Urinary bladder (tissue), 3 donors: ENCODE measurements at regions not wholly inside any gene's neighbourhood (a gene's known extent, or its start where the extent isn't known, plus 50 kb on each side); places are given as distances from the start of the nearest gene placed in this dataset.

ENCODE experiments used
- DNase-seq: peaks from one replicate; pipeline ENCODE4 v3.0.0-alpha.2; 2015; ENCODE audit errors: extremely low spot score
- H3K27ac ChIP-seq: one replicate; pipeline ENCODE4 v1.5.1; 2013; ENCODE audit warnings: low read depth, mild to moderate bottlenecking, moderate library complexity
- H3K36me3 ChIP-seq: one replicate; pipeline ENCODE4 v1.6.1; 2013; ENCODE audit warnings: mild to moderate bottlenecking, moderate library complexity; ENCODE audit not compliant: insufficient read depth
- H3K4me1 ChIP-seq: one replicate; pipeline ENCODE4 v1.6.1; 2013; ENCODE audit warnings: mild to moderate bottlenecking, moderate library complexity; ENCODE audit not compliant: insufficient read depth
- H3K4me3 ChIP-seq: one replicate; pipeline ENCODE4 v1.5.1; 2013; ENCODE audit warnings: low read depth, low read length
- WGBS: extraction: QIAGEN DNeasy Blood & Tissue Kit; methylation state at CpG from one replicate; pipeline ENCODE4 v1.1.7; 2013; 5-methylcytosine and 5-hydroxymethylcytosine counted together
- donor health status: healthy with polysubstance abuse.
- donor health status: healthy.

GRCh38 chr1:69410893-69411292 lies 156.8 kb upstream of the LRRC7 start:
- 89% methylated on average over 2 of the region's 2 CpGs for WGBS
- no peak for DNase-seq
- no peaks in the 10 kb centered on the region for H3K4me1 ChIP-seq
- no peak overlapping the region for H3K27ac ChIP-seq
- H3K36me3 ChIP-seq: no peaks in the 10 kb centered on the region
- no peak overlapping the region for H3K4me3 ChIP-seq

DNA sequence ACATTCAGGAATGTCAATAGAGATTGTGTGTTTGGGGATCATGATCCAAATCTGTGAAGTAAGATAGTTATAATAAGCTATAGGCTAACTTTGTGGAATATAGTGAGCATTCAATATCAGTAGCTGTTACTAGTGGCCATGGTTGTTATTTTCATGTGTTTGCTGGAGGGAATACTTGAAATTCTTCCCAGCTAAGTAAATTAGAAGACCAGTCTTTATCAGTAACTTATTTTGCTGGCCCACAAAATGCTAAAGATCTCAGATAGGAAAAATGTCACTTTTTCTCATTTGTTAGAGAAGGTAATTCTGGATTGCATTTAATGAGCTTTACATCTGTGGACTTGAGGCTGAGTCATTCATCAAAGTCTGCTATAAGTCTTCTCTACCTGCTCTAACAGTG lies 156.1 kb upstream of the LRRC7 start:
- no peak overlapping the region for H3K27ac ChIP-seq
- H3K4me1 ChIP-seq: no peaks in the 10 kb centered on the region
- no peak for DNase-seq
- no peaks in the 10 kb centered on the region for H3K36me3 ChIP-seq
- no peak overlapping the region for H3K4me3 ChIP-seq

- Histone ChIP-seq H3K36me3 (no peaks in the 10 kb centered on the region), H3K4me1 (no peaks in the 10 kb centered on the region), H3K27ac (no peak overlapping the region), H3K4me3 (no peak overlapping the region)
- WGBS: 78% methylated on average over 3 of the region's 3 CpGs
- DNase-seq: no peak
These were observed 154.6 kb upstream of the LRRC7 start for GRCh38 chr1:69413129-69413528.

- 82% methylated on average over 1 of the region's 1 CpG for WGBS
- no peak for DNase-seq
- Histone ChIP-seq H3K4me3 (no peak overlapping the region), H3K36me3 (no peaks in the 10 kb centered on the region), H3K4me1 (no peaks in the 10 kb centered on the region), H3K27ac (no peak overlapping the region)
These were observed 153.1 kb upstream of the LRRC7 start for GRCh38 chr1:69414574-69414973.

DNA sequence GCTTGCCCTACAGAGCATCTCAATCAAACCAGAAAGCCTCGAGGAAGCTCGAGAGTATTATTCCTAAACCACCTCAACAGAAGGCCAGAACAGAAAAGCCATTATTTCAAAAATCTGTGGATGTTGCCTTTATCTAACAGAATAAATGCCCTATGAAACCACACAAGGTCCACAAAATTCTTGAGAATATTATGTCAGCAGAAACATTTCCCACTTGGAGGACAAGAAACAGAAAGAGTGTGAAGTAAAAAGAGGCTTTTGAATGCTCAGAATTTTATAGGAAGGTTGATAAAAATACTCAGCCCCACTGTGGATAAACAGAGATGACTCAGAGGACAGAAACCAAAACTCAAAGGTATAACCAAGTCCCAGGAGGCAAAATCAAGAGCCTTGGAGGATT lies 146.4 kb upstream of the LRRC7 start:
- 84% methylated on average over 2 of the region's 2 CpGs for WGBS
- no peak for DNase-seq

DNA sequence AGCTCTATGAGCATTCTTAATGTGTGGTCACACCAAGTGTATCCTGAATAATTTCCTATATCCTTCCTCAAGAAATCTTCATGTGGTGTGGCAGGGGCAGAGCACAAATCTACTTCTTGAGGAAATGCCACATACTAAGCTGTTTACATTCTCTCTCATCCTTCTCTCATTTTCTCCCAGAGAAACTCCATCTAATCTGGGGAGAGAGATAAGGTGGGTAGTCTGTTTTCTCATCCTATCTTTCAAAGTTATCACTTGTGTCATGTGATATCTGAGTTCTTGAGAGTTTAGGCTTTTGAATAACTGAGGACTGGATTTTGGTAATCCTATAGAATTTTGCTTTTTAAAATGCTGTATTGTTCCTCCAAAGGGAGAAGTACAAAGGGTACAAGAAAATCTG lies 141.9 kb upstream of the LRRC7 start:
- Histone ChIP-seq H3K4me3 (no peak overlapping the region), H3K4me1 (no peaks in the 10 kb centered on the region), H3K27ac (no peak overlapping the region), H3K36me3 (no peaks in the 10 kb centered on the region)
- DNase-seq: no peak

More for the DNA sequence above, 146.4 kb upstream of the LRRC7 start:
- Histone ChIP-seq H3K36me3 (no peaks in the 10 kb centered on the region), H3K4me1 (no peaks in the 10 kb centered on the region), H3K4me3 (no peak overlapping the region), H3K27ac (no peak overlapping the region)

GRCh38 chr1:69426401-69426800 lies 141.3 kb upstream of the LRRC7 start:
- WGBS: 79% methylated on average over 2 of the region's 2 CpGs
- no peaks in the 10 kb centered on the region for H3K4me1 ChIP-seq
- no peak for DNase-seq
- H3K4me3 ChIP-seq: no peak overlapping the region
- no peak overlapping the region for H3K27ac ChIP-seq
- H3K36me3 ChIP-seq: no peaks in the 10 kb centered on the region

DNA sequence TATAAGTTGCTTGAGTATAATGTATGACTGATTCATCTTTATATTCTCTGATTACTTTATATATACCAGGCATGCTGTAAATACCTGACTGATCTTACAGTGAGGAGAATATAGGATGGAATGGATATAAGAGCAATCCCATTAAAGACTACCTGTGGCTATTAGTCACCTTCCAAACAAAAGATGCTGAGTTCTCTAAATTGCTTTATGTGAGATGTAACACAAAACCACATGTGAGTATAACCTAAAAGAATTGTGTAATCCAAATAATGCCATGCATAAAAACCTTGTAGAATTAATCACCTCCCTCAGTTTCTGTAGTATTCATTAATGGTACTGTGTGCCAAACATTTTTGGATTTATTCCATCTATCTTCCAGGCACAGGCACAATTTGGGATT lies 134.6 kb upstream of the LRRC7 start:
- no peaks in the 10 kb centered on the region for H3K36me3 ChIP-seq
- no peak for DNase-seq
- no peak overlapping the region for H3K27ac ChIP-seq
- no peak overlapping the region for H3K4me3 ChIP-seq
- no peaks in the 10 kb centered on the region for H3K4me1 ChIP-seq

DNA sequence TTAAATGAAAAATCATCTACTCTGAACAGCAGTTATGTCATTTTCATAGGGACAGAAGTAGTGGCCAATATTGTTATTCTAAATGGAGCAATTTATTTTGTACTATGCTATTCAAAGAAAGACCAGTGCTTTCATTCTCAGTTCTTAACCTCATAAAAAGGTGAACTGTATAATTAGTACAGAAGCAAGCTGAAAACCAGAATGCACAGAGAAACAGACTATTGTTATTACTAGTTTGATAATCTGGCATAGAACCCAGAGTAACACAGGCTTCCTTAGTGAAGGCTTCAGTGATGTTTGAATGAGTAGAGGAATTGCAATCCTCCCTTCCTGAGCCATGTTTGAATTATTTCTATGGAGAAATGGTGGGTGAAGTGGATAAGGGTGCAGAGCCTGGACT lies 131.6 kb upstream of the LRRC7 start:
- Histone ChIP-seq H3K4me1 (no peaks in the 10 kb centered on the region), H3K36me3 (no peaks in the 10 kb centered on the region), H3K27ac (no peak overlapping the region), H3K4me3 (no peak overlapping the region)
- DNase-seq: no peak

DNA sequence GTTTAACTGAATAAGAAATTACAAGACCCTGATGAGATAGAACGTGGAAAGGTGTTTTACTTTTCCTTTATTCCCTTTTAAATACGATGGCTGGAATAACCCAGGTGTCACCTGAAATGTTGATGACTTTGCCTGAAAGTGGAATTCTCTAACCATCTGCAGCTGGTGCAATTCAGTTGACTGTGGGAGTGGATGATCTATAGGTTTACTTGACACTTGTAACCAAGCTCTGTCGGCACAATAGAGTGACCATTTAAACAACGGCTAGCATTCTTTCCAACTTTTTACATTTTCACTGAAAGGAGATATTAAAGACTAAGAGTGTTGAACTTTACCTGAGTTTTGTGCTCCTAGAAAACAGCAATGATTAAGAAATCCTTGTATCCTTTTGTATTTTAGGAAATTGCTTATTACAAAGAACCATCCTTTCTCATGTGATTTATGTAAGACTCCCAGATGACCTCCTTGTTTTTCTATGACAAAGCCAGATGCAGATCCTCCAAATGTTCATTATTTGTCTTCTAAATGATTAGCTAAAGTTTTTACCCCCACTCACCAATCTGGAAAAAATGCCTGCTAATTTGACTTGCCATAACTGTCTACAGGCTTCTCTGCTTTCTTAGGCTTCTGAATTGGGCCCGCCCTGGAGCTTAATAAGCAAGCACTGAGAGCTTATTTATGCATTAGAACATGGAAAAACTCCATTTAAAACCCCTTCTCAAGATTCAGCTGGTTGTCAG lies 129.5 kb upstream of the LRRC7 start:
- Histone ChIP-seq H3K4me3 (no peak overlapping the region), H3K27ac (no peak overlapping the region), H3K36me3 (no peaks in the 10 kb centered on the region), H3K4me1 (no peaks in the 10 kb centered on the region)
- WGBS: 68% methylated on average over 5 of the region's 5 CpGs
- DNase-seq: no peak

- no peaks in the 10 kb centered on the region for H3K36me3 ChIP-seq
- H3K27ac ChIP-seq: no peak overlapping the region
- no peak overlapping the region for H3K4me3 ChIP-seq
- H3K4me1 ChIP-seq: no peaks in the 10 kb centered on the region
- no peak for DNase-seq
These were observed 126.2 kb upstream of the LRRC7 start for GRCh38 chr1:69441496-69441895.

DNA sequence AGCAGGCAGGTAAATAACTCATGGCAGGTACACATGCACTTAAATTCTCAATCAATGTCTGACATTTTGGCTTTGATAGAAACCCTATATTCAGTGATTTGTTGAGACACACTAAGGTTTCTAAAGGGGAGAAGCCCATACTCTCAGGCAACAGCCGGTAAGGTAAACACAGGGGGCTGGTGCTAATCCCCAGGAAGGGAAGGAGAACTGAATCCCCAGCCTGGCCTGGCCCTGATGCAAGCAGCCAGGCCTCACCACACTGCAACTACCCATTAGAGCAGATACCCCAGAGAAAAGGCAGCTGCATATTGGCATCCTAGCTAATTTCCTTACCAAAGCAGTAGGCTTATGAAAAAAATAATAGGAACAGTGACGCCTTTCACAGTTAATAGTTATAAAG lies 116.5 kb upstream of the LRRC7 start:
- 58% methylated on average over 2 of the region's 2 CpGs for WGBS
- H3K4me3 ChIP-seq: no peak overlapping the region

GRCh38 chr1:69455718-69456117 lies 112.0 kb upstream of the LRRC7 start:
- H3K4me3 ChIP-seq: no peak overlapping the region
- WGBS: 41% methylated on average over 3 of the region's 3 CpGs
- H3K36me3 ChIP-seq: no peaks in the 10 kb centered on the region
- H3K27ac ChIP-seq: no peak overlapping the region
- H3K4me1 ChIP-seq: no peaks in the 10 kb centered on the region
- no peak for DNase-seq

More for the DNA sequence above, 116.5 kb upstream of the LRRC7 start:
- H3K36me3 ChIP-seq: no peaks in the 10 kb centered on the region
- H3K4me1 ChIP-seq: no peaks in the 10 kb centered on the region
- no peak for DNase-seq
- no peak overlapping the region for H3K27ac ChIP-seq

DNA sequence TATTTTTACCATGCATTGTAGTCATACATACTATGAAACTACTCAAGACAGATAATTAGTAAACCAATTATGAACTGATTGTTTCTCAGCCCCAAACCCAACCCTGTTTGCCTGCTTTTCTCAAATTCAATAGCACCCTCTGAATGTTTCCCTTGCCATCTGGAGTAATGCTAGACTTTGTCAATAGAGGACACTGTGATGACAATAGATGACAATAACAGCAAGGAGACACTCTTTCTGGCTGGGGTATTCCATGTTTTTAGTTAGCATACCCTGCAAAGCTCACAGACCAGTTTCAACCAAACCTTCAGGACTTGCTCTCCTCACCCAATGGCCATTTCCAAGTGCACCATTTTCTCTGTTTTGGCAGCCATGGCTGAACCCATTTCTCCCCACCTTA lies 108.5 kb upstream of the LRRC7 start:
- Histone ChIP-seq H3K27ac (no peak overlapping the region), H3K36me3 (no peaks in the 10 kb centered on the region), H3K4me3 (no peak overlapping the region), H3K4me1 (no peaks in the 10 kb centered on the region)
- DNase-seq: no peak

DNA sequence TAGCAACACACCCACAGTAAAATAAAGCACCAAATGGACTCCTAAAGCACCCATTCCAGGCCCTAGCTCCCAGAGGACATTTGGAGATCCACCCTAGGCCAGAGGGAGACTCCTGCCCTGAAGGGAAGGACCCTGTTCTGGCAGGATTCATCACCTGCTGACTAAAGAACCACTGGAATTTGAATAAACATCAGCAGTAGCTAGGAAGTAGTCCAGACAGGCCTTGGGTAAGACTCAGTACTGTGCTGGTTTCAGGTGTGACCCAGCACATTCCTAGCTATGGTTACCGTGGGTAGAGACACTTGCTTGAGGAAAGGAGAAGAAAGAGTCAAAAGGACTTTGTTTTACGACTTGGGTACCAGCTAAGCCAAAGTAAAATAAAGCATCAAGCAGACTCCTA lies 92.7 kb upstream of the LRRC7 start:
- DNase-seq: no peak
- H3K4me1 ChIP-seq: no peaks in the 10 kb centered on the region
- 95% methylated on average over 2 of the region's 2 CpGs for WGBS
- H3K36me3 ChIP-seq: no peaks in the 10 kb centered on the region
- no peak overlapping the region for H3K27ac ChIP-seq
- no peak overlapping the region for H3K4me3 ChIP-seq
